GM12873 (cell line): ENCODE measurements at regions not wholly inside any gene's neighbourhood (a gene's known extent, or its start where the extent isn't known, plus 50 kb on each side); places are given as distances from the start of the nearest gene placed in this dataset.

Experiments
- CTCF ChIP-seq: IDR thresholded peaks from 2 replicates; pipeline ENCODE4 v1.5.1; 2012; ENCODE audit warnings: low read depth, mild to moderate bottlenecking, moderate library complexity, low read length, control low read depth; ENCODE audit not compliant: insufficient read depth; ENCODE audit errors: missing control alignments

- TF ChIP-seq CTCF, result no peak
Measured at GRCh38 chr4:81747242-81747930, 275.7 kb upstream of the RASGEF1B start.

- TF ChIP-seq CTCF, result no peak
Measured at GRCh38 chr4:81746773-81747172, 275.1 kb upstream of the RASGEF1B start.

- no peak for TF ChIP-seq CTCF
Measured at GRCh38 chr4:81746071-81746470, 274.4 kb upstream of the RASGEF1B start.

GRCh38 chr4:81745050-81745449 lies 273.3 kb upstream of the RASGEF1B start:
- TF ChIP-seq CTCF, result no peak

GRCh38 chr4:81743731-81744435 lies 272.2 kb upstream of the RASGEF1B start:
- no peak for TF ChIP-seq CTCF

GRCh38 chr4:81740487-81740886 lies 268.8 kb upstream of the RASGEF1B start:
- TF ChIP-seq CTCF, result no peak

- TF ChIP-seq CTCF, result no peak
Measured at GRCh38 chr4:81738891-81739290, 267.2 kb upstream of the RASGEF1B start.
